GM21576 (cell line): ENCODE measurements at regions not wholly inside any gene's neighbourhood (a gene's known extent, or its start where the extent isn't known, plus 50 kb on each side); places are given as distances from the start of the nearest gene placed in this dataset.

Experiments used
- ATAC-seq: cut with Tn5 transposase; IDR thresholded peaks from one replicate; pipeline ENCODE4 v1.9.1; 2021; ENCODE audit warnings: mild to moderate bottlenecking, moderate library complexity; ENCODE audit not compliant: unreplicated experiment

DNA sequence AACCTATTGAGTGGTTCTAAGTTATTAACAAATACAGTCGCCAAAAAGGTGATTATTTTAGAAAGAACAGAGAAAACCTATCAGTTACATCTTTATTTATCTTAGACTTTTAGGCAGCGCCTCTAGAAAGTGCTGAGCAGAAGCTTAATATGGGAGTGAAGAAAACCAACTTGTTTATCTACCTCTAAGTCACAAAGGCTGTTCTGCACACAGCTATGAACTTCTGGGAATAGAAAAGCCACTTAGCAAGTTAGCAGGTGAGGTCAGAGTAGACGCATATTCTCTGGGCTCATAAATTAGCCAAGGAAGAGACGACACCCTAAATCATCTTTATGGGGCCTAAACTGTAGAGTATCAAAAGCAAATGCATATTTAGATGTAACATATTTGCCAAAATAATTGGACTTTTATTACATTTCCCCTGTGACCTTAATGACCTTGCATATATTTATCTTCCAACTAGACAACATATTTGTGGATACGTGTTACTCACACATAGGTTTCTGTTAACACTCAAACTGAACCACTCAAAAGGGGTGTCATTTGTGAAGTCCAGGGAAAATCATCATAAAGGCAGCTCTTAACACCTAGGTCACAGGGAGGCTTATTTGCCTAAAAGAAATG is 267.1 kb downstream of the ADGB start:
- ATAC-seq: no peak

DNA sequence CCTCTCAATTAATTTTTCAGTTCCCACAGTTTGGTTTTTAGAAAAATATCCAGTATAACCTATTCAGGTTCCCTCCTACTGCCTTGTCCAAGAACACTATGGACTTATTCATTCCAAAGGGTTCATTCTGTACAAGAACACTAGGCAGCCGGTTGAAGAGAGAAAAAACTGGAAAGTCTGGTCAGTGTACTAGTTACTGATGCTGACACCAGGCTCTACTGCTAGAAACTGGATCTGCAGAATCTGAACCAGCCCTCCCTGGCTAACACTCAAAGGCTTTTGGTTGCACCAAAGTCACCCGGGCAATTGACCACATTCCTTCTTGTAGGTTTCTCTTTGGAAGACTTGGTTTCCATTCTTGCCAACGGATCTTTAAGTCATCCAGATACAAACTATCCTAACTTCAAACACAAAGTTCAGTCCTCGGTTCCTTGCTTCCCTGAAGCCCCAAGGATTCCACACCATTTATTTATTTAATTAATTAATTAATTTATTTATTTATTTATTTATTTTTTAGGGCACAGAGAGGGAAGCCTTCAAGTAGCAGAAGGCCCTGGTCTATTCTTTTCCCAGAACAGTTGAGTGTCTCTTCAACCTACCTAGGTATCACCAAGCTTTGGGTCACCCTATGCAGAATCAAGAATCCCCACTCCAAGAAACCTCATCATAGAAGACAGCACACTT is 268.1 kb downstream of the ADGB start:
- ATAC-seq: no peak

DNA sequence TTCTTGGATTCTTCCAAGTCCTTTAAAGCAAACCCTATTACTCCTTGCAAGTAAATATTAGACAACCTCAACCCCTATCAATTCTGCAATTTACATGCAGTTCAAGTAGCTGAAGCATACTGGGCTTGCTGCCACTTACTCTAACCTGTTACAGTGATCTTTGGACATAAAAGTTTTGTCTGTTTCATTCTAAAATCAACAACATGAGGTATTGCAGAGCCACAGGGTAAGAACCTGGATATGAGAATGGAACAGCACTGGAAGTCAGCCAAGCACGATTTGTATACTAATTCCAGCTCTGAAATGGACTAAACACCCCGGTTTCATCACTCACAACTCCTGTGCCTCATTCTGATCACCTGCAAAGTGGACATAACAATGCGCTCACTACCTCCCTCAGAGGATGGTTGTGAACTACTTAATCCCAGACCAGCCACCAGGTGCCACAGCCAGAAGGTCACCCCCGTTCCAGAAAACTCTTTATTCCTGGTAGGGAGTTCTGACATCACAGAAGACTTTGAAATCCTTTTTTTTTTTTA is 270.0 kb downstream of the ADGB start:
- ATAC-seq: no peak

DNA sequence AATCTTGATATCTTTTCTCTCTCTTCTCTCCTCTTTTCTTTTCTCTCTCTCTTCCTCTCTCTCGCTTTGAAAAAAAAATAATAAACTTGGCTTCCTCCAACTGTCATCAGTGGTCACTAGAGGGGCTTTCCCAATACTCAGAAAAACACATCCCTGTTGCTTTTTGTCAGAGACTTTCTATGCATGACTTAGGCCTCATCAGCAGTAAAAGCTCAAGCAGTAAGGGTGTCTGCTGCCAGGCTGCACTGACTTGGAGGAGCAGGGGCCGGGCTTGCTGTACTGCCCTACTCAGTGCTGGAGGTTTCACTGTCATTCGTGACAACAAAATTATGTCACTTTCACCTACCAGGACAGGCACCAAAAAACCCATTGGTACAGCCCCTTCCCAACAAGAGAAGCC is 272.0 kb downstream of the ADGB start:
- peak; percentile 80 for ATAC-seq

DNA sequence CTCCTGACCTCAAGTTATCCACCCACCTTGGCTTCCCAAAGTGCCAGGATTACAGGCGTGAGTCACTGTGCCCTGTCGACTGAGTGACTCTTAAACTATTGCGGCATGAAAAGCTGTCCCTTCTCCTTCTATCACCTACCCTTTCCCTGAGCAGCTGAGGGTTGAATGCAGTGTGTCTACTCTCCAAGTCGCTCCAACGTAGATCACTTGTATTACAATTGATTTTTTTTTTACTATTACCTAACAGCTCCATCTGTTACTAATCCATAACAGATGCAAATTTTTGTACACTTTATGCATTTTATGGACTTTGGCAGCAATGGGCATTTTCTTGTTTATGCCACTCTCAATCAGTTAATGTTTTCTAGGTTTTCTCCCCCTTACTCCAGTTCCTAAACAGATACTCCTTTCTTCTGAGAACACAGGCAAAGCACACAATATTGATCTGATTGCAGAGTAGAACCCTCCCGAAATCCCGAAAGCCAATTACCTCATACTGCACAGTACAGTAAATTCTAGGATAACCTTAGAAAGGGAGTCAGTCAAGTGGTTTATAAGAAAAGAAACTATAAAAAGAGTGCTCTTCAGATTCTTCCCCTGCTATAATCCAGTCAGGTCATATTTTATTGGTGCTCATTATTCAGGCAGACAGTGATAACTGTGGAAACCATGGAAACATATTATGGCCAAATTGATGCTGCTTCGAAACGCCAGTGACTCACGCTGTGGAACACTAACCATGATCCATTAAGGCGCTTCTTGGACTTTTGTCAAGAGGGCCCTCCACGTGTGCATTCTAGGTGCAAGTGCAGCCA is 273.0 kb downstream of the ADGB start:
- no peak for ATAC-seq

DNA sequence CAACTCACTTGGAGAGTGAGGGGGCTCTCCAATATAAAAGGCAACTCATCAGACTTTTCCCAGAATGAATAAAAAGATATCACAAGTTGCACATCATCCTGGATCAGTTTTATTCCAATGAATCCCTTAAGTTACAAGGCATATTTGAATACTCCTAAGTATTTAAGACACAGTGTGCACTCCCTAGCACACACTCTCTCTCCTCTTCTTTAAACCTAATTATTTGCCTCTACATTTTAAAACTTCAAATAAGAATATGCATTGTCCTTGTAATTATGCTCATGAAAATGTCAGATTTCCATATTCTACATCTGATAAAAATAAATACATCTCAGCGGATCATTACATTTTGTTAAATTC is 273.6 kb downstream of the ADGB start:
- no peak for ATAC-seq

DNA sequence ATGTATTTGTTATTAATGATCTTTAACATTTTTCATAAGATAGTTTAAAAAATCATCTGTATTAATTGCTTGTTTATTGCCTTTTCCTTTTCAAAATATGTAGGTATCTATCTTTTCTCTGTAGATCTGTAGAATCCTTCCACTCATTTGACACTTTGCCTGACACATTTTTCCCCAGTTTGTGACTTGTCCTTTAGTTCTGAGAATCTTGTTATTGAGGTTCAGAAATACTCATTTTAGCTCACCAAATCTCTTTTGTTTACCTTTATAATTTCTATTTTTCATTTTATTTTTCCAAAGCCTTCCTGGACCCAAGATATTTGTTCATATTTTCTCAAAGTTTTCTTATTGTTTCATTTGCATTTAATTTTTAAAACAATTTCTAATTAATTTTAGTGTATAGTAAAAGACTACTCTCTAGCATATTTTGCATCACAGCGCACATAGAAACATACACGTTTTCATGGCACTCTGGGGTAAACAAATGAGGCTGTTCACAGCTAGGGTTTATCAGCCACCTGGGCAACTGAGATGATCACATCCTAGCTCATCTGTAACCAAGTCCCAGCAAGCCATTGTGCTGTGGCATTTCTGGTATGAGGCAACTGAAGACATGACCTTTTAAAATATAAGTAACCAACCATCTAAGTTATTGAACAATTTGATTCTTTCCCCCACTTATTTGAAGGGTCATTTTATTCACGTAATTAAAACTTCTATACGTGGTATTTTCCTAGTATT is 275.7 kb downstream of the ADGB start:
- no peak for ATAC-seq

DNA sequence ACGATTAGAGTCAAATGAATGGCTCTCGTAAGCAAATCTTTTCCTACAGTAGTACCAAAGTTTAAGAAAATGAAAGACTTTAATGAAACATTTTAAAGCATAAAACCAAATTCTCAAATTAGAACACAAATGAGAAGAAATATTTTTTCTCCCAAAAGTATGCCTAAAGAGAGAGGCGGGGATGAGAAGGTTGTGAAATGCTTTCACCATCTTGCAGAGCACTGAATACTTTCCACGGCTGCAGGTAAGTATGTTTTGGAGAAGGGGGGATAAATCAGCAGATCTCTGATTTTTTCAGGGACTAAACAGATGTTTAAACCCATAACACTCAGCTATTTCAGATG is 277.1 kb downstream of the ADGB start:
- ATAC-seq: no peak

DNA sequence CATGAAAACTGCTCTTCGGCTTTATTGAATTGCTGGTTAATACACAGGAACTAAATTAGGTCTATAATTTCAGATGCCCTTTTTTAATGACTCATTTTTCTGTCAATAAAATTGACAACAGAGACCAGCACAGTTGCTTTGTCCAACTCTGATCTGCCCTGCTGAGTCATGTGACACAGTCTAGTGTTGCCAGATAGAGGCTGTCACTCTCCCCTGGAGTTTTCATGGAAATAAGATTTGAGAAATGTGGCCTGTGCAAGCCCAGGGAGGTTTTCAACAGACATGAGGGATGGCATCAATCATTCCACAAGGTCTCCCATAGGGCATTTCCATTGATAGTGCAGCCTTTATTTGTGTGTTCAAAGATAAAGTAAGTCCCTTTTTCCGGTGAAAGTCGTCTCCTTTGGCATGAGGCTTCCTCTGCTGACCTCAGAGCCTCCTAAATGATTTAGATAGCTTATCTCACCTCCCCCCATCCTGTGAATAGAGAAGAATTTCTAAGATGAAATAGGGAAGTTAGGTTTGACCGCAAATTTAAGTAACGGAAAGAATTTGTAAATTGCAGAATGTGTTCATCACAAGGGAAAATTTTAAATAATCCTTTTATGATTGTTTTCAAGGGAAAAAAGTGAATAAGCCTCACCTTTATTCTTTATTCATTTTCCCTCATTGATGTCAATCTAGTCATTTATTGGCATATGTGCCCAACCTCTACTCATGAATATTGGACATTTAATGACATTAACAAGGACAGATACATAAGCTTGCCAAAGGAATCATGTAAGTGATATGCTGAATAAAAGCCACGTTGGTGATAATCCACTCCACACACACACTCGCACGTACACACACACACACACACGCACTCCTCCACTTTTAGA is 277.7 kb downstream of the ADGB start:
- ATAC-seq: peak; percentile 51

DNA sequence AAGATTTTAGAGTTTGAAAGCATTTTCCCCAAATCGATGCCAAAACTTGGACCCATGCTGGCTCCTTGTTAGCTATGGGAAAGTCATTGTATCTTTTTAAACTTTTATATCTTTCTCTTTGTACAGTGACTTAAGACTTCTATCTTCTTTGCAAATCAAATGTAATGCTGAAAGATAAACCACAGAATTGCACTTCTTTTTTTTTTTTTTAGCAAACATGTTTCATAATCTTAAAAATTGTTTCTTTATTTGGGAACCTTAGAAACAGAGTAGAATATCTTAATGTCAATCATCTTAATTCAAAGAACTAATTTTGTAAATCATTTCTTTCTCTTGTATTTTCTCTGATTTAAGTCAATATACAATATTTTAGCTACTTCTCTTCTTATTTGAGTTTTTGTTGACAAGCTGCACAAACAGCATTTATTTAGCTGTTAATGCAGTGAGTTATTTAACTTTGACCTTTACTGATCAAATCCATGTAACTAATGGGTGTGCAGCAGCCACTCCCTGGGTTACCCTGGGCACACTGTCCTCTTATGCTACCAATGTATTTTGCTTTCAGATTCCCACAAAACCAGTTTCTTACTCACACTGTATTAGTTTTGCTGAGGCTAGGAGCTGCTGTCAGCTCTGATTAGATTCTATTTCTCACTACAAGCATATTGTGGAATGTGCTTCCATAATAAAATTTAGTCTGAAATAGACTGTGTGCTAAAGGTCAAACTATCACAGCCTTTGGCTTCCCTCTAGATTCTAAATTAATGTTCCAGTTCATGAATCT is 279.6 kb downstream of the ADGB start:
- ATAC-seq: no peak

DNA sequence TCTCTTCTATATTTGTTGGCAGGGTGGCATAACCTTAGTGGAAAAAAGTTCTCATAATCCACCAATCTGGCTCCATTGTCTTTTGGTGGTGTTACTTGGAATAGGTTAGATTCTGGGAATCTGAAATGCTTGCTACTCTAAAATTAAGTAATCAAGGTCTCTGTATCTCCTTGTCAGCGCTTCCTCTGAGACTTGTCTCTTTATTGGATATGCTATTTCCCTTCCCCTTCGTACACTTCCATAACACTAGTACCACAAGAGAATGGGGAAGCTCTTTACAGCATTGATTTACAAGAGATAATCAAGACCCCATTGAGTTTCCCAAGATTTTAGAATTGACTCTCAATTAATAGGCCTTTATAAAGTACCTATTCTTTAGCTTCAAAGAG is 280.2 kb downstream of the ADGB start:
- no peak for ATAC-seq

DNA sequence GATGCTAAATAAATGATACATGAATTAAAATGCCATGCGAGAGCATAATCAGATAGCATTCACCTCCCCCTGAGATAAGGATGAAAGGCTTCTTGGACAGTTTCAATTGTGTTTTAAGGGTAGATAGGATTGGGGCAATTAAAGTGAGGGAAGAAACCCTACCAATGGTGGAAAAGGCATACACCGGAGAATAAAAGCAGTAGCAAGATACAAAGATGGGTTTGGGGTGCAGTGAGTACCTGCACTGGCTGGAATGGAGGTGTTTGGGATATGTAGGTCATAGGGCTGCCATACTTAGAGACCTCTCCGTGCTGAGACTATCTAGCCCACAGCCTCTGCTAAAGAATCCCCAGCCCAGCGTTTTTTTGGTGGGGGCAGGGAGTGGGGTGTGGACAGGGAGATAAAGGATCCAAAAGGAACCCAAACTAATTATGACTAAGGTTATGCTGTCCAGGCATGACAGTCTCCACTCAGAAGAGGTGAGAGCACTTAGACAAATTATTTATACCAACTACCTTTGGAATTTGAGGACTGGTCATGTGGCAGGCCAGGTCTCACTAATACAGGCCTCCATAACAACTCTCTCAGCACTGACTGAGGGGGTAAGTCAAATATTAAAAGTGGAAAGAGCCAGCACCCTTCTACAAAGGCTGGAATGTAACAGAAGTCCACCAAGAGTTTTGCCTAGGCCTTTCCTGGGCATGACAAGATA is 280.8 kb downstream of the ADGB start:
- ATAC-seq: no peak

DNA sequence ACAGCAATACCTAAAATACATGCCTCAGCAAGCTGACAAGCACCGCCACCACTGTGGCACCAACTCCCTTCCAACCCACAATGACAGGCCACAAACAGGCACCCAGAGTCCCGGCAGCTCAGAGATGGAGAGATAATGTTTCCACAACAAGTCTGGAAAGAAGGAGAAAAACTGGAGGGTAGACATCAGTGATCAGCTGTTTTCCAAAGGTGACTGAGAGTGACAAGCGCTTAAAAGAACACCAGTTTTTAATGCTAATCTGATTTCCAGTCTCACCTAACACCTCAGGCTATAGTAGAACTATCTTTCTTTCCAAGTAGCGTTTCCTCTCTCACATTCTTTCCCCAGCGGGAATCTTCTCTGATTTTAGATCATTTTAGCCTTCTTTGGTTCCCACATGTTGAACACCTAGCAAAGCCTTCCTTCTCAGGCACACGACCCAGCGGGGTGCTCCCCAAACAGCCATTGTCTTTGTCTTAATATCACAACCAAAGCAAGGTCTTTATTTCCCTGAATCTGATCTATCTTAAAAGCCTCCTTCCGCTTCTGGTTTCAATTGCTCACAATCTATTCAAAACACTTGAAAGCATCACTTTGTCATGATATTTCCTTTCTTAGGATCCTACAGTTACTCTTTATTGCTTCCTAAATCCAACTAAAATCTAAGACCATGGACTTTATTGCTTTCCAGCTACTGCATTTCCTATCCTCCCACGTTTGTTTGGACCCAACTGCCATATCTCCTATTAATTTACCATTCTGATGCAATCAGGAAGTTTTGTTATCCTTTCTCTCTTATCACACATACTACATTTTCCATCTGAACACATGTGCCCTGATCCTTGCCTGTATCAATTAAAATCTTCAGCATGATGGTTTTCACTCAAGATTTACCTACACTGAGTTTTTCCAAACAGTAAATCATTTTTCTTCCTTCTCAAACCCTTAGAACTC is 282.7 kb downstream of the ADGB start:
- ATAC-seq: no peak

DNA sequence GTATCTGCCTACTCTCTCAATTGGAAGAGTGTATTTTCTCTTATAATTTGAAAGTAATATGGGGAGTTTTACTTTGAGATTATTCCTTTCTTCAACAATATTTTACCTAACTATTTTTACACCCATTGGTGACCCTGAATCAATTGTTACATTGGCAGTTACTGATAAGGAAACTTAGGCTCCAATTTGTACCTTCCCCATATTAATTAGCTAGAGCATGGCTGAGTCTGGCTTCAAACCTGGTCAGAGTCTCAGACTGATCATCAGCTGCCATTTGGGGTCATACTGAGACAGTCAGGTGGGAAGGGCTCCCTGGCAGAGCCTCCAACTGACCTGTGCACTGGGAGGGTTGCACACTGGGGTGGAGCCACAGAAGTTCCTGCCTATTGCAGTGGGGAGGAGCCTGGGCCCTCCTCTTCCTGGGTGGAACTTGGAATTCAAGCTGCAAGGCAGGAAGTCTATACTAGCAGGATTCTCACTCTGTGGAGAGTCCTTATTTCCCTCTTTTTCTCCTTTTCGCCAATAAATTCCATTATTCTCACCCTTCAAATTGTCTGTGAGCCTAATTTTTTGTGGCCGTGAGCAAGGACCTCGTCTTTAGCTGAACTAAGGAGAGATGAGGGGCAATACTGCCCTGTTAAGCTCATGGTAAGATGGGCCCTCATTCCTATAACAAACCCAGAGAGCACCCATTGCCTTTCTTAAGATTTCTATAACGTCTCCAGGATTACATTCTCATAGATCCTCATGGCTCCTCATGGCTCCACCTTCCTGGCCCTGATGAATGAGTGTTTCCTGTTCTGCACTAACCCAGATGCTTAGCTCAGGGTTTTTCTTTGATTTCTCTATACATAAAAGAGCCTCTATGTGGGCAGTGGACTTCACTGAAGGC is 285.1 kb downstream of the ADGB start:
- ATAC-seq: no peak

DNA sequence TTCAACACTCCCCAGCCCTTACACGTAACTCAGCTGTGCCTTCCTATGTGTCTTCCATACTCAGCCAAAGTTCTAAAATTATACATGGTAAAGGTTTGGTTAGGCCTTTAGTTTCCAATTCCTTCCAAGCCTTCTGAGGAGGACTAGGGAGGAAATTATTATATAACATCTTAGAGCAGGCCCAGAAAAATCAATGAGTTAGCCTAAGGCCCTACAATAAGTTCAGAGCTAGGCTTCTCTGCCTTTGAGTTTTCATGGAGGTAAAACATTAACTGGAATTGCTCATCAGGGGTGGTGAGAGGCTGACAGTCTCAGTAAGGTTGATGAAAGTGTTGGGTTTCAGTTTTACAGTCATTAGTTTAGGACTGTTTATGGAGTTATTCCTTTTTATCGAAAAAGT is 286.0 kb downstream of the ADGB start:
- ATAC-seq: no peak

DNA sequence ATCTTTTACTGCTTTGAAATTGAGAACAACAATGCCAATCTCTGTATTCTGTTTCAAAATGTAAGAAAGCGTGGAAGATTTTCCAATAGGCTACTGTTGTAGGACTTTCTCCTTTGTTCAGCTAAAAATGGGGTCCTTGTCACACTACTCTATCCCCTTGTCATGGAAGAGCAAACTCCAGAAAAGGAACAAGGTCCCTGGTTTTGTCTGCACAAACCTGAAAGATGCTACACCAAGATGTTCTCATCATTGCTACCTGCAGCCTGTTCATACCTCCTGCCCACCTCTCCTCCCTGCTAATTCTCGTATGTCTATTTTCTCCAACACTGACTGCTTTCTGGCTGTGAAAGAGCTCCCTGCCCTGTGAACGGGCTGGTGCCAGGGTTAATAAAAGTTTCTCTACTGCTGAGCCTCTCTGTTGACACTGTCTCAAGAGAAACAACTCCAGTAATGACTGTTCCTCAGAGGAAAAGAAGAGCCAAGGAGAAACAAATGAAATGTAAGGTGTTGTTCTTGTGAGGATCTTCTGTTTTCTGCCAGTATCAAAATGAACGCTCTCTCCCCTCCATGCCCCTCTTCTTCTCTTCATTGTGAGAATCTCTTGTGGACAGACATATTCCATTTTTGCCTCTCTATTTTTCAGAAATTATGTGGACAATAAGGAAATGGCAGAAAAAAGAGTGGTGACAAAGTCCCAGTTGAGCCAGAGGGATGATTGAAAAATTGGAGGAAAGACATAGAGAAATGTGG is 287.1 kb downstream of the ADGB start:
- ATAC-seq: no peak
